ENCODE measurements at regions not wholly inside any gene's neighbourhood (a gene's known extent, or its start where the extent isn't known, plus 50 kb on each side); places are given as distances from the start of the nearest gene placed in this dataset.
A peak's percentile ranks its signal among the peaks of the same experiment; 100 is the strongest.

GRCh38 chr19:34308381-34309367, 54.3 kb downstream of the GARRE1 start (continued):
- TF ChIP-seq MAX (IDR thresholded peaks at IDR 0.05) = peak; percentile 35
- TF ChIP-seq ZBTB33 (IDR thresholded peaks at IDR 0.05) = no peak
- peak; percentile 46 for TF ChIP-seq SP1 (IDR thresholded peaks at IDR 0.05)

- peak overlapping the region; percentile 80 to 91 for H3K27ac ChIP-seq (ENCODE audit: low read depth in 1 of 2, low read length in 2 of 2)
- no peak for DNase-seq (ENCODE audit: low spot score)
- no peaks in the 10 kb centered on the region for H3K9me3 ChIP-seq (ENCODE audit: control insufficient read depth in 4 of 4, low read length in 3 of 4)
- H3K4me3 ChIP-seq (ENCODE audit: low read depth in 1 of 3, low read length in 3 of 3) = no peak overlapping the region
- H3K36me3 ChIP-seq (ENCODE audit: control insufficient read depth in 4 of 4, insufficient read depth in 3 of 4, low read depth in 1 of 4, low read length in 3 of 4) = peaks cover 0 to 2% (median under 1%) of the 10 kb centered on the region in 4 donors
- TF ChIP-seq HNF4G (IDR thresholded peaks at IDR 0.05) = no peak
- TF ChIP-seq SP1 (IDR thresholded peaks at IDR 0.05) = no peak
- TF ChIP-seq YY1 (IDR thresholded peaks at IDR 0.05) = no peak
- no peak for TF ChIP-seq FOXA1 (IDR thresholded peaks at IDR 0.05)
- TF ChIP-seq FOXA2 (IDR thresholded peaks at IDR 0.05) = no peak
- TF ChIP-seq TAF1 (conservative IDR thresholded peaks at IDR 0.05) = no peak
- no peak for TF ChIP-seq JUND (IDR thresholded peaks at IDR 0.05)
- TF ChIP-seq ATF3 (IDR thresholded peaks at IDR 0.05) = no peak
- TF ChIP-seq GABPA (IDR thresholded peaks at IDR 0.05 in 1 of 2, conservative IDR thresholded peaks at IDR 0.05 in 1 of 2) = no peak
- no peak for TF ChIP-seq EGR1 (IDR thresholded peaks at IDR 0.05; ENCODE audit: low read depth in 2 of 2)
- no peak for TF ChIP-seq CTCF (IDR thresholded peaks at IDR 0.05; ENCODE audit: low read depth, low read length, missing input control)
- TF ChIP-seq RXRA (IDR thresholded peaks at IDR 0.05) = no peak
- no peak for TF ChIP-seq REST (IDR thresholded peaks at IDR 0.05)
- TF ChIP-seq NR2F2 (IDR thresholded peaks at IDR 0.05) = no peak
- TF ChIP-seq ZBTB33 (IDR thresholded peaks at IDR 0.05) = no peak
- no peak for TF ChIP-seq RAD21 (IDR thresholded peaks at IDR 0.05)
- TF ChIP-seq HNF4A (conservative IDR thresholded peaks at IDR 0.05) = no peak
- TF ChIP-seq MAX (IDR thresholded peaks at IDR 0.05) = no peak
- peak overlapping the region in 1 of 2 donors; percentile 5 for H3K9ac ChIP-seq (ENCODE audit: low read depth in 1 of 2, low read length in 2 of 2)
- peaks cover 14 to 58% (median 46%) of the 10 kb centered on the region in 4 donors for H3K4me1 ChIP-seq (ENCODE audit: control insufficient read depth in 4 of 4, insufficient read depth in 4 of 4, low read length in 3 of 4)
- WGBS = 92% methylated on average over 6 of the region's 6 CpGs
- H3K27me3 ChIP-seq (ENCODE audit: control insufficient read depth in 4 of 4, insufficient read depth in 4 of 4, low read length in 3 of 4) = no peaks in the 10 kb centered on the region
These were observed 55.2 kb downstream of the GARRE1 start for GRCh38 chr19:34309368-34310138.

Data from liver (tissue), 8 donors.